LNCaP clone FGC (cell line): ENCODE measurements at regions not wholly inside any gene's neighbourhood (a gene's known extent, or its start where the extent isn't known, plus 50 kb on each side); places are given as distances from the start of the nearest gene placed in this dataset.

Experiments used
- DNase-seq: peaks from one replicate; pipeline ENCODE4 v3.0.0-alpha.2; 2011; ENCODE audit warnings: low read depth
- H3K4me3 ChIP-seq: 2 replicates; pipeline ENCODE4 v1.5.1; 2011; ENCODE audit warnings: mild to moderate bottlenecking, low read depth, low read length, control low read depth
- CTCF ChIP-seq: IDR thresholded peaks from 2 replicates; pipeline ENCODE4 v1.5.1; 2012; ENCODE audit warnings: mild to moderate bottlenecking; ENCODE audit not compliant: control insufficient read depth, insufficient read depth; ENCODE audit errors: extremely low read depth

- no peak for TF ChIP-seq CTCF
- DNase-seq: no peak
- H3K4me3 ChIP-seq: no peak overlapping the region
These were observed 539.7 kb downstream of the MIAT start for GRCh38 chr22:27197052-27197451.

- no peak for TF ChIP-seq CTCF
- no peak for DNase-seq
- H3K4me3 ChIP-seq: no peak overlapping the region
These were observed 540.2 kb downstream of the MIAT start for GRCh38 chr22:27197618-27198017.

DNA sequence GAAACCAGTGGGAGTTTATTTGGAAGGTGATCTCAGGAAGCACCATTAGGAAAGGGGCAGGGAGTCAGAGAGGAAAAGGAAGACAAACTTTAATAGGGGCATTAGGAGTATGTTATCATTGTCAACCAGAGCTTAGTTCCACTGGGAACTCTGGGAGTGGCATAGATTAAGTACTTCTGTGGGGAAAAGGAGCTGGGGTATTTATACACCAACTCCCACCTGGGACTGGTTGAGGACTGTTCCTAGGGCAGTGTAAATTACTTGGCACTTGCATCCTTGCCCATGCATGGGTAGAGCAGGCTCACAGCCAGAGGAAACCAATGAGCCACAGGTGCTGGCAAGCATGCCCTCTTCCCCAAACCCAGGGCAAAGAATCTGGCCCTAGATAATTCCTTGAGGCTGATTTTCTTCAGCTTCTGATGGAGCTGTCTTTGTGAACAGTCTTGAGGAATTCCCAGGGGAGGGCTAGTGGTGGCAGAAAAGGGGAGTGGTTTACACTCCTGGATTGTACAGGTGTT lies 541.2 kb downstream of the MIAT start:
- H3K4me3 ChIP-seq: no peak overlapping the region
- TF ChIP-seq CTCF: no peak
- no peak for DNase-seq

GRCh38 chr22:27199354-27199753 lies 542.0 kb downstream of the MIAT start:
- DNase-seq: no peak
- H3K4me3 ChIP-seq: no peak overlapping the region
- TF ChIP-seq CTCF: no peak

GRCh38 chr22:27201276-27201675 lies 543.9 kb downstream of the MIAT start:
- TF ChIP-seq CTCF: no peak
- no peak for DNase-seq
- H3K4me3 ChIP-seq: no peak overlapping the region

DNA sequence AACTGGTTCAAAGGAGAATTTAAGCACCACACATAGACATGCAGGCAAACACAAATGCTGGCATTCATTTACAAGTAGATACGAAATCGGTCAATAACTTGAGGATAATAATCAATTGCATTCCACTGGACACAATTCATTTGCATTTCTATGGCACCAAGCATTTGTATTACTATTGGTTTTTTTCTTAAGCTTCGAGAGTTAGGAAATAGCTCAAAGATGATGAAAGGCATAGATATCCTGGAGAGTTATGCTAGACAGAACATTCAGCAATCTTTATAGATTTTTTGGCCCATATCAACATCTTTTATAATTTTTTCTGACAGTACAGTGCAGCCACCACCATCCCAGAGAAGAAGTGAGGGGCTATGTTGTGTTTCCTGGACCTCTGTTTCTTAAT lies 544.4 kb downstream of the MIAT start:
- no peak overlapping the region for H3K4me3 ChIP-seq
- TF ChIP-seq CTCF: no peak
- DNase-seq: no peak

GRCh38 chr22:27203276-27203660 lies 545.9 kb downstream of the MIAT start:
- no peak for TF ChIP-seq CTCF
- DNase-seq: no peak
- H3K4me3 ChIP-seq: no peak overlapping the region
